HCT116 (cell line): ENCODE measurements at regions not wholly inside any gene's neighbourhood (a gene's known extent, or its start where the extent isn't known, plus 50 kb on each side); places are given as distances from the start of the nearest gene placed in this dataset.

Experiments used
- ATF3 ChIP-seq: IDR thresholded peaks from 2 replicates; pipeline ENCODE4 v1.6.1; 2012
- CTCF ChIP-seq, 3 experiments: fragments of 200-600 bp in 1 of 3; sonication (generic) in 1 of 3; IDR thresholded peaks in 2 of 3; conservative IDR thresholded peaks in 1 of 3; 2 replicates each; pipeline ENCODE4 v1.5.1; 2012 to 2017; ENCODE audit warnings: low read depth in 2 of 3, low read length in 2 of 3, antibody characterized with exemption in 1 of 3, borderline replicate concordance in 1 of 3, control low read depth in 1 of 3, mild to moderate bottlenecking in 1 of 3, mixed read lengths in 1 of 3, mixed run types in 1 of 3, moderate library complexity in 1 of 3; ENCODE audit not compliant: insufficient read depth in 1 of 3
- EGR1 ChIP-seq: IDR thresholded peaks from 2 replicates; pipeline ENCODE4 v1.6.1; 2012; ENCODE audit warnings: low read depth
- EZH2 ChIP-seq: fragments of 200-600 bp; sonication (generic); IDR thresholded peaks from 2 replicates; pipeline ENCODE4 v1.6.1; 2017; ENCODE audit warnings: antibody characterized with exemption, mixed run types
- JUND ChIP-seq: IDR thresholded peaks from 2 replicates; pipeline ENCODE4 v1.6.1; 2012
- MAX ChIP-seq: IDR thresholded peaks from 2 replicates; pipeline ENCODE4 v1.6.1; 2012
- POLR2A ChIP-seq: IDR thresholded peaks from 2 replicates; pipeline ENCODE4 v1.7.0; 2011; ENCODE audit warnings: borderline replicate concordance; ENCODE audit not compliant: insufficient read depth, insufficient read length; ENCODE audit errors: extremely low read depth
- POLR2AphosphoS5 ChIP-seq: IDR thresholded peaks from 2 replicates; pipeline ENCODE4 v1.6.1; 2011; ENCODE audit warnings: mild to moderate bottlenecking, low read depth, low read length, moderate library complexity
- RAD21 ChIP-seq: IDR thresholded peaks from 2 replicates; pipeline ENCODE4 v1.6.1; 2012; ENCODE audit warnings: low read depth, mild to moderate bottlenecking
- REST ChIP-seq: IDR thresholded peaks from 2 replicates; pipeline ENCODE4 v1.6.1; 2012; ENCODE audit warnings: low read depth
- SIN3A ChIP-seq: IDR thresholded peaks from 2 replicates; pipeline ENCODE4 v1.6.1; 2012; ENCODE audit warnings: low read depth
- SP1 ChIP-seq: IDR thresholded peaks from 2 replicates; pipeline ENCODE4 v1.6.1; 2012; ENCODE audit warnings: low read depth
- TCF7L2 ChIP-seq: IDR thresholded peaks from 2 replicates; pipeline ENCODE4 v1.7.0; 2011; ENCODE audit warnings: borderline replicate concordance, inconsistent platforms; ENCODE audit not compliant: insufficient read depth, insufficient read length; ENCODE audit errors: extremely low read depth
- ZBTB33 ChIP-seq: IDR thresholded peaks from 2 replicates; pipeline ENCODE4 v1.6.1; 2011; ENCODE audit warnings: mild to moderate bottlenecking, low read length, moderate library complexity; ENCODE audit not compliant: insufficient replicate concordance; ENCODE audit errors: extremely low read depth

GRCh38 chr3:14333621-14334020, 68.8 kb upstream of the SLC6A6 start:
- no peak for TF ChIP-seq MAX
- no peak for TF ChIP-seq TCF7L2
- no peak for TF ChIP-seq EZH2
- no peak for TF ChIP-seq CTCF (IDR thresholded peaks at IDR 0.05 in 2 of 3, conservative IDR thresholded peaks at IDR 0.05 in 1 of 3; ENCODE audit: borderline replicate concordance in 1 of 3, insufficient read depth in 1 of 3, low read depth in 2 of 3, low read length in 2 of 3)
- no peak for TF ChIP-seq SIN3A
- no peak for TF ChIP-seq RAD21
- TF ChIP-seq POLR2A, result no peak
- TF ChIP-seq EGR1, result no peak
- no peak for TF ChIP-seq ATF3
- no peak for TF ChIP-seq POLR2AphosphoS5
- TF ChIP-seq ZBTB33, result no peak
- no peak for TF ChIP-seq REST
- no peak for TF ChIP-seq JUND
- no peak for TF ChIP-seq SP1
